ENCODE measurements at regions not wholly inside any gene's neighbourhood (a gene's known extent, or its start where the extent isn't known, plus 50 kb on each side); places are given as distances from the start of the nearest gene placed in this dataset.
A peak's percentile ranks its signal among the peaks of the same experiment; 100 is the strongest.

- WGBS (ENCODE audit: insufficient coverage), result no CpG with 5 or more reads among the region's 1 CpG
Observed at GRCh38 chr14:35456261-35456660, 51.7 kb upstream of the NFKBIA start.

GRCh38 chr14:35458442-35458841, 53.9 kb upstream of the NFKBIA start:
- no peaks in the 10 kb centered on the region for H3K36me3 ChIP-seq (ENCODE audit: control insufficient read depth, insufficient read depth, low read length)
- 93% methylated on average over 1 of the region's 1 CpG for WGBS (ENCODE audit: insufficient coverage)
- no peak overlapping the region for H3K4me3 ChIP-seq (ENCODE audit: low read depth, low read length)

More at GRCh38 chr14:35456261-35456660, 51.7 kb upstream of the NFKBIA start:
- no peaks in the 10 kb centered on the region for H3K4me1 ChIP-seq (ENCODE audit: control insufficient read depth, insufficient read depth, low read length)
- no peak overlapping the region for H3K4me3 ChIP-seq (ENCODE audit: low read depth, low read length)
- DNase-seq (ENCODE audit: low read depth in 4 of 6, low spot score in 6 of 6), result no peak
- no peaks in the 10 kb centered on the region for H3K27me3 ChIP-seq (ENCODE audit: control insufficient read depth, insufficient read depth, low read length)
- H3K36me3 ChIP-seq (ENCODE audit: control insufficient read depth, insufficient read depth, low read length), result no peaks in the 10 kb centered on the region
- H3K9me3 ChIP-seq (ENCODE audit: control insufficient read depth, insufficient read depth, low read length), result peaks cover 6% of the 10 kb centered on the region
- no peak overlapping the region for H3K27ac ChIP-seq (ENCODE audit: low read depth, low read length)

GRCh38 chr14:35459776-35460175, 55.2 kb upstream of the NFKBIA start:
- Histone ChIP-seq H3K27ac (ENCODE audit: low read depth, low read length) (no peak overlapping the region), H3K27me3 (ENCODE audit: control insufficient read depth, insufficient read depth, low read length) (no peaks in the 10 kb centered on the region), H3K36me3 (ENCODE audit: control insufficient read depth, insufficient read depth, low read length) (no peaks in the 10 kb centered on the region), H3K4me1 (ENCODE audit: control insufficient read depth, insufficient read depth, low read length) (no peaks in the 10 kb centered on the region), H3K4me3 (ENCODE audit: low read depth, low read length) (no peak overlapping the region), H3K9me3 (ENCODE audit: control insufficient read depth, insufficient read depth, low read length) (peaks cover 6% of the 10 kb centered on the region)
- 86% methylated on average over 2 of the region's 3 CpGs for WGBS (ENCODE audit: insufficient coverage)
- no peak for DNase-seq (ENCODE audit: low read depth in 4 of 6, low spot score in 6 of 6)

More at GRCh38 chr14:35458442-35458841, 53.9 kb upstream of the NFKBIA start:
- Histone ChIP-seq H3K27me3 (ENCODE audit: control insufficient read depth, insufficient read depth, low read length) (no peaks in the 10 kb centered on the region), H3K4me1 (ENCODE audit: control insufficient read depth, insufficient read depth, low read length) (no peaks in the 10 kb centered on the region), H3K9me3 (ENCODE audit: control insufficient read depth, insufficient read depth, low read length) (peaks cover 6% of the 10 kb centered on the region), H3K27ac (ENCODE audit: low read depth, low read length) (no peak overlapping the region)
- DNase-seq (ENCODE audit: low read depth in 4 of 6, low spot score in 6 of 6), result no peak

GRCh38 chr14:35470755-35471154, 63.2 kb upstream of the INSM2 start:
- Histone ChIP-seq H3K4me1 (ENCODE audit: control insufficient read depth, insufficient read depth, low read length) (no peaks in the 10 kb centered on the region), H3K27me3 (ENCODE audit: control insufficient read depth, insufficient read depth, low read length) (no peaks in the 10 kb centered on the region), H3K27ac (ENCODE audit: low read depth, low read length) (no peak overlapping the region), H3K4me3 (ENCODE audit: low read depth, low read length) (no peak overlapping the region), H3K36me3 (ENCODE audit: control insufficient read depth, insufficient read depth, low read length) (no peaks in the 10 kb centered on the region), H3K9me3 (ENCODE audit: control insufficient read depth, insufficient read depth, low read length) (no peaks in the 10 kb centered on the region)
- WGBS (ENCODE audit: insufficient coverage), result no CpG with 5 or more reads among the region's 3 CpGs
- DNase-seq (ENCODE audit: low read depth in 4 of 6, low spot score in 6 of 6), result peak in 3 of 6 donors; percentile 13 to 74 (median 14)

GRCh38 chr14:35471803-35472202, 62.2 kb upstream of the INSM2 start:
- H3K27me3 ChIP-seq (ENCODE audit: control insufficient read depth, insufficient read depth, low read length), result no peaks in the 10 kb centered on the region
- no peak overlapping the region for H3K27ac ChIP-seq (ENCODE audit: low read depth, low read length)
- H3K4me3 ChIP-seq (ENCODE audit: low read depth, low read length), result no peak overlapping the region
- no peaks in the 10 kb centered on the region for H3K4me1 ChIP-seq (ENCODE audit: control insufficient read depth, insufficient read depth, low read length)
- WGBS (ENCODE audit: insufficient coverage), result 63% methylated on average over 3 of the region's 3 CpGs
- no peaks in the 10 kb centered on the region for H3K36me3 ChIP-seq (ENCODE audit: control insufficient read depth, insufficient read depth, low read length)
- peak in 1 of 6 donors; percentile 18 for DNase-seq (ENCODE audit: low read depth in 4 of 6, low spot score in 6 of 6)
- H3K9me3 ChIP-seq (ENCODE audit: control insufficient read depth, insufficient read depth, low read length), result no peaks in the 10 kb centered on the region

- Histone ChIP-seq H3K4me1 (ENCODE audit: control insufficient read depth, insufficient read depth, low read length) (no peaks in the 10 kb centered on the region), H3K27me3 (ENCODE audit: control insufficient read depth, insufficient read depth, low read length) (no peaks in the 10 kb centered on the region), H3K9me3 (ENCODE audit: control insufficient read depth, insufficient read depth, low read length) (no peaks in the 10 kb centered on the region), H3K27ac (ENCODE audit: low read depth, low read length) (no peak overlapping the region), H3K36me3 (ENCODE audit: control insufficient read depth, insufficient read depth, low read length) (no peaks in the 10 kb centered on the region), H3K4me3 (ENCODE audit: low read depth, low read length) (no peak overlapping the region)
- DNase-seq (ENCODE audit: low read depth in 4 of 6, low spot score in 6 of 6), result no peak
- no CpG with 5 or more reads among the region's 1 CpG for WGBS (ENCODE audit: insufficient coverage)
Observed at GRCh38 chr14:35474323-35474722, 59.6 kb upstream of the INSM2 start.

GRCh38 chr14:35480119-35480769, 53.7 kb upstream of the INSM2 start:
- Histone ChIP-seq H3K4me3 (ENCODE audit: low read depth, low read length) (no peak overlapping the region), H3K27me3 (ENCODE audit: control insufficient read depth, insufficient read depth, low read length) (no peaks in the 10 kb centered on the region), H3K27ac (ENCODE audit: low read depth, low read length) (no peak overlapping the region), H3K4me1 (ENCODE audit: control insufficient read depth, insufficient read depth, low read length) (no peaks in the 10 kb centered on the region), H3K36me3 (ENCODE audit: control insufficient read depth, insufficient read depth, low read length) (no peaks in the 10 kb centered on the region), H3K9me3 (ENCODE audit: control insufficient read depth, insufficient read depth, low read length) (no peaks in the 10 kb centered on the region)
- 86% methylated on average over 1 of the region's 7 CpGs for WGBS (ENCODE audit: insufficient coverage)
- DNase-seq (ENCODE audit: low read depth in 4 of 6, low spot score in 6 of 6), result no peak

- Histone ChIP-seq H3K27me3 (ENCODE audit: control insufficient read depth, insufficient read depth, low read length) (no peaks in the 10 kb centered on the region), H3K9me3 (ENCODE audit: control insufficient read depth, insufficient read depth, low read length) (no peaks in the 10 kb centered on the region), H3K4me1 (ENCODE audit: control insufficient read depth, insufficient read depth, low read length) (no peaks in the 10 kb centered on the region), H3K4me3 (ENCODE audit: low read depth, low read length) (no peak overlapping the region), H3K27ac (ENCODE audit: low read depth, low read length) (no peak overlapping the region), H3K36me3 (ENCODE audit: control insufficient read depth, insufficient read depth, low read length) (no peaks in the 10 kb centered on the region)
- no CpG with 5 or more reads among the region's 1 CpG for WGBS (ENCODE audit: insufficient coverage)
- no peak for DNase-seq (ENCODE audit: low read depth in 4 of 6, low spot score in 6 of 6)
Observed at GRCh38 chr14:35482994-35483515, 50.9 kb upstream of the INSM2 start.
